NCI-H1417 (cell line): ENCODE measurements at regions not wholly inside any gene's neighbourhood (a gene's known extent, or its start where the extent isn't known, plus 50 kb on each side); places are given as distances from the start of the nearest gene placed in this dataset.
"Not testable (repeated sequence)": the region's sequence is repeated elsewhere in the genome, so short reads cannot be mapped to it uniquely, and the experiment has no call there.

Experiments used
- DNase-seq, 3 experiments: peaks; one replicate each; lab custom pipeline; 2025; lab: John Stamatoyannopoulos, UW

GRCh38 chr10:85454386-85454785 is 912.2 kb downstream of the GRID1 start:
- no peak for DNase-seq

- DNase-seq: peak in 1 of 3 experiments; percentile 2
Measured at GRCh38 chr10:85457191-85457590, 909.4 kb downstream of the GRID1 start.

- no peak for DNase-seq
Measured at GRCh38 chr10:85458324-85458723, 908.3 kb downstream of the GRID1 start.

- DNase-seq: no peak
Measured at GRCh38 chr10:85459906-85460305, 906.7 kb downstream of the GRID1 start.

- no peak for DNase-seq
Measured at GRCh38 chr10:85464336-85464735, 902.3 kb downstream of the GRID1 start.

GRCh38 chr10:85477979-85478378 is 888.6 kb downstream of the GRID1 start:
- DNase-seq: no peak

- peak in 2 of 3 experiments; percentile 1 to 72 for DNase-seq
Measured at GRCh38 chr10:85490431-85490830, 876.2 kb downstream of the GRID1 start.

GRCh38 chr10:85491652-85492051 is 874.9 kb downstream of the GRID1 start:
- no peak for DNase-seq

- peak in 2 of 3 experiments; percentile 36 to 79 for DNase-seq
Measured at GRCh38 chr10:85492684-85493083, 873.9 kb downstream of the GRID1 start.

- no peak for DNase-seq
Measured at GRCh38 chr10:85493703-85494102, 872.9 kb downstream of the GRID1 start.

- DNase-seq: not testable (repeated sequence)
Measured at GRCh38 chr10:85504641-85505040, 862.0 kb downstream of the GRID1 start.

GRCh38 chr10:85508159-85508558 is 858.4 kb downstream of the GRID1 start:
- DNase-seq: no peak

GRCh38 chr10:85510682-85511081 is 855.9 kb downstream of the GRID1 start:
- DNase-seq: no peak

GRCh38 chr10:85513436-85513835 is 853.2 kb downstream of the GRID1 start:
- DNase-seq: no peak

GRCh38 chr10:85515316-85515715 is 851.3 kb downstream of the GRID1 start:
- DNase-seq: no peak

GRCh38 chr10:85524001-85524666 is 842.5 kb downstream of the GRID1 start:
- DNase-seq: no peak

- no peak for DNase-seq
Measured at GRCh38 chr10:85527616-85528317, 838.8 kb downstream of the GRID1 start.

- no peak for DNase-seq
Measured at GRCh38 chr10:85528318-85528652, 838.3 kb downstream of the GRID1 start.

- DNase-seq: no peak
Measured at GRCh38 chr10:85531706-85532105, 834.9 kb downstream of the GRID1 start.

- no peak for DNase-seq
Measured at GRCh38 chr10:85532773-85533172, 833.8 kb downstream of the GRID1 start.

- DNase-seq: no peak
Measured at GRCh38 chr10:85535926-85536325, 830.7 kb downstream of the GRID1 start.

GRCh38 chr10:85537561-85537960 is 829.0 kb downstream of the GRID1 start:
- DNase-seq: peak in 1 of 3 experiments; percentile 61

GRCh38 chr10:85538601-85539000 is 828.0 kb downstream of the GRID1 start:
- no peak for DNase-seq

GRCh38 chr10:85542152-85542551 is 824.4 kb downstream of the GRID1 start:
- peak in 1 of 3 experiments; percentile 1 for DNase-seq
